WTC11 (cell line): ENCODE measurements at regions not wholly inside any gene's neighbourhood (a gene's known extent, or its start where the extent isn't known, plus 50 kb on each side); places are given as distances from the start of the nearest gene placed in this dataset.

Experiments
- ATAC-seq: fragments of 200-7000 bp; cut with Tn5 transposase; 2 replicates; pipeline ENCODE4 v1.10.0; 2021; ENCODE audit warnings: mild to moderate bottlenecking, moderate library complexity
- CTCF ChIA-PET: fragments of 300-600 bp; sonication (Branson Sonifier 250); formaldehyde crosslinking; loops from one replicate; lab custom pipeline; 2021; ENCODE audit warnings: antibody characterized with exemption; lab: Charles Lee
- POLR2A ChIA-PET: fragments of 350-600 bp; sonication (Branson Sonifier 250); formaldehyde crosslinking; loops from one replicate; lab custom pipeline; 2021; ENCODE audit warnings: antibody characterized with exemption; lab: Charles Lee
- DNase-seq: peaks from one replicate; pipeline ENCODE4 v3.0.0; 2021; ENCODE audit warnings: low spot score
- H3K27ac Mint-ChIP-seq: 2 replicates; pipeline ENCODE4 v1.8.0; 2021; ENCODE audit warnings: mixed read lengths
- H3K27me3 Mint-ChIP-seq: 2 replicates; pipeline ENCODE4 v1.8.0; 2021; ENCODE audit warnings: low read depth, mild to moderate bottlenecking, moderate library complexity, mixed read lengths
- H3K36me3 Mint-ChIP-seq: 2 replicates; pipeline ENCODE4 v1.8.0; 2021; ENCODE audit warnings: mixed read lengths
- H3K4me1 Mint-ChIP-seq: 2 replicates; pipeline ENCODE4 v1.8.0; 2022; ENCODE audit warnings: mixed read lengths
- H3K4me3 Mint-ChIP-seq: 2 replicates; pipeline ENCODE4 v1.8.0; 2021; ENCODE audit warnings: mild to moderate bottlenecking, moderate library complexity, mixed read lengths
- H3K9me3 Mint-ChIP-seq: 2 replicates; pipeline ENCODE4 v1.8.0; 2021; ENCODE audit warnings: mixed read lengths
- ATF1 ChIP-seq: sonication (generic); formaldehyde crosslinking; IDR thresholded peaks from 2 replicates; pipeline ENCODE4 v1.8.1; 2023; ENCODE audit warnings: mild to moderate bottlenecking, moderate library complexity, missing genetic modification reagents
- CBFB ChIP-seq: sonication (generic); formaldehyde crosslinking; IDR thresholded peaks from 2 replicates; pipeline ENCODE4 v1.8.1; 2022; ENCODE audit warnings: mild to moderate bottlenecking, low read depth, missing genetic modification reagents
- E2F5 ChIP-seq: sonication (generic); formaldehyde crosslinking; IDR thresholded peaks from 2 replicates; pipeline ENCODE4 v1.8.1; 2022; ENCODE audit warnings: mild to moderate bottlenecking, moderate library complexity, missing genetic modification reagents
- ETV6 ChIP-seq: sonication (generic); formaldehyde crosslinking; IDR thresholded peaks from 2 replicates; pipeline ENCODE4 v1.8.1; 2022; ENCODE audit warnings: mild to moderate bottlenecking, missing genetic modification reagents
- GABPB1 ChIP-seq: sonication (generic); formaldehyde crosslinking; IDR thresholded peaks from 2 replicates; pipeline ENCODE4 v1.8.1; 2023; ENCODE audit warnings: mild to moderate bottlenecking, missing genetic modification reagents
- IRF2 ChIP-seq: sonication (generic); formaldehyde crosslinking; IDR thresholded peaks from 2 replicates; pipeline ENCODE4 v1.8.0; 2022; ENCODE audit warnings: low read depth, missing genetic modification reagents, borderline replicate concordance
- JAZF1 ChIP-seq: fragments of 250-450 bp; sonication (Bioruptor Pico); IDR thresholded peaks from 2 replicates; pipeline ENCODE4 v1.9.0; 2021; ENCODE audit warnings: moderate library complexity, mild to moderate bottlenecking, inconsistent platforms
- KAT7 ChIP-seq: sonication (generic); formaldehyde crosslinking; IDR thresholded peaks from 2 replicates; pipeline ENCODE4 v1.8.1; 2023; ENCODE audit warnings: missing genetic modification reagents, mild to moderate bottlenecking, borderline replicate concordance
- MAX ChIP-seq: sonication (generic); formaldehyde crosslinking; IDR thresholded peaks from 2 replicates; pipeline ENCODE4 v1.8.0; 2022; ENCODE audit warnings: mild to moderate bottlenecking, missing genetic modification reagents
- NFE2L1 ChIP-seq: sonication (generic); formaldehyde crosslinking; IDR thresholded peaks from 2 replicates; pipeline ENCODE4 v1.8.1; 2023; ENCODE audit warnings: missing genetic modification reagents
- NR2C2 ChIP-seq: sonication (generic); formaldehyde crosslinking; IDR thresholded peaks from 2 replicates; pipeline ENCODE4 v1.8.0; 2022; ENCODE audit warnings: mild to moderate bottlenecking, missing genetic modification reagents
- ZNF121 ChIP-seq: sonication (generic); formaldehyde crosslinking; IDR thresholded peaks from 2 replicates; pipeline ENCODE4 v1.8.0; 2023; ENCODE audit warnings: missing genetic modification reagents
- ZNF232 ChIP-seq: sonication (generic); formaldehyde crosslinking; IDR thresholded peaks from 2 replicates; pipeline ENCODE4 v1.8.0; 2022; ENCODE audit warnings: mild to moderate bottlenecking, missing genetic modification reagents
- ZNF396 ChIP-seq: fragments of 250-450 bp; sonication (Bioruptor Pico); IDR thresholded peaks from 2 replicates; pipeline ENCODE4 v1.8.0; 2021; ENCODE audit warnings: mild to moderate bottlenecking, moderate library complexity, borderline replicate concordance
- ZNF532 ChIP-seq: fragments of 250-450 bp; sonication (Bioruptor Pico); IDR thresholded peaks from 2 replicates; pipeline ENCODE4 v1.9.0; 2021; ENCODE audit warnings: mild to moderate bottlenecking, borderline replicate concordance
- TF ChIP-seq, protein P1 (sequence below): sonication (generic); formaldehyde crosslinking; IDR thresholded peaks from 2 replicates; pipeline ENCODE4 v1.8.1; 2023; ENCODE audit warnings: mild to moderate bottlenecking, missing genetic modification reagents, borderline replicate concordance
- TF ChIP-seq, protein P2 (sequence below): sonication (generic); formaldehyde crosslinking; IDR thresholded peaks from 2 replicates; pipeline ENCODE4 v1.8.1; 2023; ENCODE audit warnings: mild to moderate bottlenecking, missing genetic modification reagents, moderate library complexity
- TF ChIP-seq, protein P3 (sequence below): fragments of 250-450 bp; sonication (Bioruptor Pico); IDR thresholded peaks from 2 replicates; pipeline ENCODE4 v1.9.0; 2021; ENCODE audit warnings: moderate library complexity, mild to moderate bottlenecking, inconsistent platforms, borderline replicate concordance

GRCh38 chr7:41005374-41005901, 697.5 kb downstream of the INHBA start:
- ChIA-PET POLR2A (no interaction called here), CTCF (interaction anchor here (1.2 kb wide), 1 partner anchor 700 kb away, joined by 4 read pairs; no protein-coding TSS in a partner anchor)
- ATAC-seq, result no peak

More at GRCh38 chr7:41005374-41005901, 697.5 kb downstream of the INHBA start:
- Mint-ChIP-seq H3K36me3 (no peaks in the 10 kb centered on the region), H3K4me1 (peaks cover 11% of the 10 kb centered on the region; the same call in 1 of the 2 replicates), H3K27ac (no peak overlapping the region), H3K27me3 (no peaks in the 10 kb centered on the region; the same call in 1 of the 2 replicates), H3K9me3 (peaks cover 15% of the 10 kb centered on the region), H3K4me3 (no peak overlapping the region)
- TF ChIP-seq GABPB1 (CRISPR knock-in tag) (no peak), KAT7 (CRISPR knock-in tag) (no peak), CBFB (no peak), ATF1 (no peak), NR2C2 (CRISPR knock-in tag) (no peak), ZNF121 (CRISPR knock-in tag) (no peak), ZNF532 (CRISPR knock-in tag) (no peak), ZNF396 (CRISPR knock-in tag) (no peak), E2F5 (CRISPR knock-in tag) (no peak), NFE2L1 (CRISPR knock-in tag) (no peak), MAX (CRISPR knock-in tag) (no peak), IRF2 (CRISPR knock-in tag) (no peak), ETV6 (no peak), ZNF232 (CRISPR knock-in tag) (no peak), JAZF1 (CRISPR knock-in tag) (no peak)
- TF ChIP-seq, protein P1, sequence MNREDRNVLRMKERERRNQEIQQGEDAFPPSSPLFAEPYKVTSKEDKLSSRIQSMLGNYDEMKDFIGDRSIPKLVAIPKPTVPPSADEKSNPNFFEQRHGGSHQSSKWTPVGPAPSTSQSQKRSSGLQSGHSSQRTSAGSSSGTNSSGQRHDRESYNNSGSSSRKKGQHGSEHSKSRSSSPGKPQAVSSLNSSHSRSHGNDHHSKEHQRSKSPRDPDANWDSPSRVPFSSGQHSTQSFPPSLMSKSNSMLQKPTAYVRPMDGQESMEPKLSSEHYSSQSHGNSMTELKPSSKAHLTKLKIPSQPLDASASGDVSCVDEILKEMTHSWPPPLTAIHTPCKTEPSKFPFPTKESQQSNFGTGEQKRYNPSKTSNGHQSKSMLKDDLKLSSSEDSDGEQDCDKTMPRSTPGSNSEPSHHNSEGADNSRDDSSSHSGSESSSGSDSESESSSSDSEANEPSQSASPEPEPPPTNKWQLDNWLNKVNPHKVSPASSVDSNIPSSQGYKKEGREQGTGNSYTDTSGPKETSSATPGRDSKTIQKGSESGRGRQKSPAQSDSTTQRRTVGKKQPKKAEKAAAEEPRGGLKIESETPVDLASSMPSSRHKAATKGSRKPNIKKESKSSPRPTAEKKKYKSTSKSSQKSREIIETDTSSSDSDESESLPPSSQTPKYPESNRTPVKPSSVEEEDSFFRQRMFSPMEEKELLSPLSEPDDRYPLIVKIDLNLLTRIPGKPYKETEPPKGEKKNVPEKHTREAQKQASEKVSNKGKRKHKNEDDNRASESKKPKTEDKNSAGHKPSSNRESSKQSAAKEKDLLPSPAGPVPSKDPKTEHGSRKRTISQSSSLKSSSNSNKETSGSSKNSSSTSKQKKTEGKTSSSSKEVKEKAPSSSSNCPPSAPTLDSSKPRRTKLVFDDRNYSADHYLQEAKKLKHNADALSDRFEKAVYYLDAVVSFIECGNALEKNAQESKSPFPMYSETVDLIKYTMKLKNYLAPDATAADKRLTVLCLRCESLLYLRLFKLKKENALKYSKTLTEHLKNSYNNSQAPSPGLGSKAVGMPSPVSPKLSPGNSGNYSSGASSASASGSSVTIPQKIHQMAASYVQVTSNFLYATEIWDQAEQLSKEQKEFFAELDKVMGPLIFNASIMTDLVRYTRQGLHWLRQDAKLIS (CRISPR knock-in tag), result no peak
- TF ChIP-seq, protein P2, sequence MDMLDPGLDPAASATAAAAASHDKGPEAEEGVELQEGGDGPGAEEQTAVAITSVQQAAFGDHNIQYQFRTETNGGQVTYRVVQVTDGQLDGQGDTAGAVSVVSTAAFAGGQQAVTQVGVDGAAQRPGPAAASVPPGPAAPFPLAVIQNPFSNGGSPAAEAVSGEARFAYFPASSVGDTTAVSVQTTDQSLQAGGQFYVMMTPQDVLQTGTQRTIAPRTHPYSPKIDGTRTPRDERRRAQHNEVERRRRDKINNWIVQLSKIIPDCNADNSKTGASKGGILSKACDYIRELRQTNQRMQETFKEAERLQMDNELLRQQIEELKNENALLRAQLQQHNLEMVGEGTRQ (CRISPR knock-in tag), result no peak
- TF ChIP-seq, protein P3, sequence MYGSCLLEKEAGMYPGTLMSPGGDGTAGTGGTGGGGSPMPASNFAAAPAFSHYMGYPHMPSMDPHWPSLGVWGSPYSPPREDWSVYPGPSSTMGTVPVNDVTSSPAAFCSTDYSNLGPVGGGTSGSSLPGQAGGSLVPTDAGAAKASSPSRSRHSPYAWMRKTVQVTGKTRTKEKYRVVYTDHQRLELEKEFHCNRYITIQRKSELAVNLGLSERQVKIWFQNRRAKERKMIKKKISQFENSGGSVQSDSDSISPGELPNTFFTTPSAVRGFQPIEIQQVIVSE, result no peak
- DNase-seq, result no peak
